ENCODE measurements at regions not wholly inside any gene's neighbourhood (a gene's known extent, or its start where the extent isn't known, plus 50 kb on each side); places are given as distances from the start of the nearest gene placed in this dataset.

- TF ChIP-seq CTCF (conservative IDR thresholded peaks at IDR 0.05 in 1 of 2, IDR thresholded peaks at IDR 0.05 in 1 of 2; ENCODE audit: extremely low read depth in 1 of 2, insufficient read depth in 1 of 2, low read depth in 1 of 2, low read length in 2 of 2) = no peak
- TF ChIP-seq EZH2 (IDR thresholded peaks at IDR 0.05; ENCODE audit: borderline replicate concordance, low read length) = no peak
Measured at GRCh38 chr11:82176365-82176764, 557.3 kb downstream of the FAM181B start.

Data from mammary epithelial cell (primary cell).